Thyroid gland (tissue), 4 donors: ENCODE measurements at regions not wholly inside any gene's neighbourhood (a gene's known extent, or its start where the extent isn't known, plus 50 kb on each side); places are given as distances from the start of the nearest gene placed in this dataset.

Source experiments
- CTCF ChIP-seq, 6 experiments: fragments of 200-600 bp in 3 of 6; fragments of 450-650 bp in 3 of 6; sonication (generic) in 3 of 6; IDR thresholded peaks; one replicate each; pipeline ENCODE4 v1.5.1; 2016 to 2019; ENCODE audit warnings: antibody characterized with exemption in 6 of 6, mild to moderate bottlenecking in 2 of 6, inconsistent platforms in 1 of 6, moderate library complexity in 1 of 6
- POLR2A ChIP-seq, 2 donors: fragments of 450-650 bp; IDR thresholded peaks; one replicate each; pipeline ENCODE4 v1.6.1; 2017; ENCODE audit warnings: antibody characterized with exemption in 2 of 2, mild to moderate bottlenecking in 2 of 2, moderate library complexity in 1 of 2

- TF ChIP-seq POLR2A (IDR thresholded peaks at IDR 0.05) (no peak), CTCF (IDR thresholded peaks at IDR 0.05) (no peak)
Measured at GRCh38 chr4:187178084-187178483, 454.4 kb upstream of the FAT1 start.
